Skeletal muscle tissue (tissue), 3 donors: ENCODE measurements at regions not wholly inside any gene's neighbourhood (a gene's known extent, or its start where the extent isn't known, plus 50 kb on each side); places are given as distances from the start of the nearest gene placed in this dataset.

Experiments used
- H3K27ac ChIP-seq: one replicate; pipeline ENCODE4 v1.7.0; 2013; ENCODE audit warnings: mild to moderate bottlenecking, low read depth, low read length, inconsistent platforms
- H3K27me3 ChIP-seq, 3 donors: one replicate each; pipeline ENCODE4 v1.7.0; 2013; ENCODE audit warnings: low read length in 3 of 3; ENCODE audit not compliant: control insufficient read depth in 3 of 3, insufficient read depth in 3 of 3
- H3K36me3 ChIP-seq, 3 donors: one replicate each; pipeline ENCODE4 v1.7.0; 2013; ENCODE audit warnings: low read length in 3 of 3; ENCODE audit not compliant: control insufficient read depth in 3 of 3, insufficient read depth in 3 of 3
- H3K4me1 ChIP-seq, 3 donors: one replicate each; pipeline ENCODE4 v1.7.0; 2013; ENCODE audit warnings: low read length in 3 of 3, mild to moderate bottlenecking in 3 of 3; ENCODE audit not compliant: control insufficient read depth in 3 of 3, insufficient read depth in 3 of 3
- H3K4me3 ChIP-seq, 3 donors: one replicate each; pipeline ENCODE4 v1.7.0; 2013; ENCODE audit warnings: low read length in 3 of 3
- H3K9ac ChIP-seq, 3 donors: one replicate each; pipeline ENCODE4 v1.7.0; 2013; ENCODE audit warnings: low read length in 3 of 3, mild to moderate bottlenecking in 3 of 3, moderate library complexity in 2 of 3, low read depth in 1 of 3
- H3K9me3 ChIP-seq, 3 donors: one replicate each; pipeline ENCODE4 v1.7.0; 2013; ENCODE audit warnings: low read length in 3 of 3; ENCODE audit not compliant: control insufficient read depth in 3 of 3
- donor health status: Osteomylitis.

GRCh38 chr17:71668807-71669206, 452.0 kb upstream of the SOX9 start:
- H3K36me3 ChIP-seq = no peaks in the 10 kb centered on the region
- no peaks in the 10 kb centered on the region for H3K4me1 ChIP-seq
- H3K27me3 ChIP-seq = peaks cover 0 to 2% (median 0%) of the 10 kb centered on the region in 3 donors
- H3K27ac ChIP-seq = no peak overlapping the region
- no peak overlapping the region for H3K9ac ChIP-seq
- no peak overlapping the region for H3K4me3 ChIP-seq
- H3K9me3 ChIP-seq = peaks cover 0 to 5% (median 2%) of the 10 kb centered on the region in 3 donors

- H3K27ac ChIP-seq = no peak overlapping the region
- H3K9ac ChIP-seq = no peak overlapping the region
- H3K9me3 ChIP-seq = no peaks in the 10 kb centered on the region
- H3K4me3 ChIP-seq = no peak overlapping the region
- no peaks in the 10 kb centered on the region for H3K4me1 ChIP-seq
- no peaks in the 10 kb centered on the region for H3K27me3 ChIP-seq
- H3K36me3 ChIP-seq = no peaks in the 10 kb centered on the region
These were observed 443.4 kb upstream of the SOX9 start for GRCh38 chr17:71677439-71677838.

DNA sequence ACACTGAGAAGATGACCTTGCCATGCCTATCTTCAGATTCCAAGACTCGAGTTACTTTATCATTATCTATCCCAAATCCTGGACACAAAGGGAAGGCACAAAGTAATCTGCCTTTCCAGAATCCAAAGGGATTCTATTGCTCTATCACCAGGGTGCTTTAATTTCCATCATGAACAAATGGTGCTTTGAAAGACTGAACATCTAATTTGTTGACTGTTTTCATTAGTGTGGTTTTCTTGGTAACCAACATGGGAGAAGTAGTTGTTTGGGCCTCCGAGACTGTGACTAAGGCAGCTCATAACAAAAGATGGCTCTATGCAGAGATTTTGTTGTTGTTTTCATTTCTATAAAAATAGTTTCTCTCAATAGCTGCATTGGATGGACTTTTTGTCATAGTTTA, 441.0 kb upstream of the SOX9 start:
- Histone ChIP-seq H3K4me3 (no peak overlapping the region), H3K9ac (no peak overlapping the region), H3K36me3 (no peaks in the 10 kb centered on the region), H3K27me3 (no peaks in the 10 kb centered on the region), H3K27ac (no peak overlapping the region), H3K4me1 (no peaks in the 10 kb centered on the region), H3K9me3 (no peaks in the 10 kb centered on the region)

DNA sequence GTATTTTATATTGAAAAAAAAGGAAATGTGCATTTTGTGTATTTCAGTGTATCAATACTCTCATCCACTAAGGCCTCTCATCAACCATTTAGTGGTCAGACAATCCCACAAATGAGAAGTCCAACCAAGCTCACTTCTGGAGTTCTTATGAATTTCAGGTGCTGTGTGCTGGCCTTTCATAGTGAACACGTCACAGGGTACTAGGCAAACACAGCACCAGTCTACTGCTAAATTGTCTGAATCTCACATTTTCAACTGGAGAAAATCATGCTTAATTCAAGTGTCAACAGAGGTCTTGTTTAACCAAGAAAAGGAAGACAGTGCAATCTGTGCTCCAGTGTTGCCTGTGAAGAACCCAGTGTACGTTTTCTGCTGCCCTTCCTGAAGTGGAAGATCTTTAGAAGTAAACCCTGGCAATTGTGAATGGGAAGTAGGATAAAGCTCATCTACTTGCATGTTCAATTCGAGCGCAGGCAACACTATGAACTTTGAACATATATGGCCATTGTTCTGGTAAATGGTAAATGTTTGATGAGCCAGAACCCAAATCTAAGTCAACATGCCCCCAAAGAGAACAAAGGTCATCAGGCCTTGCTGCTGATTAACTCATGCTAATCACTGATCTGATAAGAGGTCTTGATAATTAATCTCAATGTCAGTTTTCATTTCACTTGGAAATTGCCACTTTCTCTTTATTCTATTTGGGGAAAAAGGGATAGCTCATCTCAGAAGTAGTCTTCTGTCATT, 439.2 kb upstream of the SOX9 start:
- H3K9ac ChIP-seq = no peak overlapping the region
- no peaks in the 10 kb centered on the region for H3K4me1 ChIP-seq
- H3K27ac ChIP-seq = no peak overlapping the region
- H3K27me3 ChIP-seq = no peaks in the 10 kb centered on the region
- no peak overlapping the region for H3K4me3 ChIP-seq
- H3K36me3 ChIP-seq = no peaks in the 10 kb centered on the region
- H3K9me3 ChIP-seq = no peaks in the 10 kb centered on the region

DNA sequence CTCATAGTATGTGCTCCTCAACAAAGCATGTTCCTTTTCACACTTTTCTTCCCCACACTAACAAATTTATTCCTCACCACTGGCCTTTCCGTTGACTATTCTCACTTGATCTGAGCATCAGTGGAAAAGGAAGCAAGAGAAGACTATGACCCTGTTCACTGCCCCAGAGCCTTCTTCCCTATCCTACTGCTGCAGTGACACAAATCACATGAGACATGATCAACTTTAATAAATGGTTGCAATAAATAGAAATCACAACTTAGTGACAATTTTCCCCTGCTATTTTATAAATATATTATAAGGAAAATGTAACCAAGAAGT, 438.7 kb upstream of the SOX9 start:
- Histone ChIP-seq H3K9ac (no peak overlapping the region), H3K27me3 (no peaks in the 10 kb centered on the region), H3K27ac (no peak overlapping the region), H3K9me3 (no peaks in the 10 kb centered on the region), H3K4me1 (no peaks in the 10 kb centered on the region), H3K36me3 (no peaks in the 10 kb centered on the region), H3K4me3 (no peak overlapping the region)

- no peak overlapping the region for H3K4me3 ChIP-seq
- H3K9me3 ChIP-seq = no peaks in the 10 kb centered on the region
These were observed 431.0 kb upstream of the SOX9 start for GRCh38 chr17:71689782-71690181.

GRCh38 chr17:71699907-71700306, 420.9 kb upstream of the SOX9 start:
- Histone ChIP-seq H3K36me3 (no peaks in the 10 kb centered on the region), H3K9me3 (no peaks in the 10 kb centered on the region), H3K27me3 (no peaks in the 10 kb centered on the region)

More at GRCh38 chr17:71689782-71690181, 431.0 kb upstream of the SOX9 start:
- Histone ChIP-seq H3K27me3 (no peaks in the 10 kb centered on the region), H3K4me1 (no peaks in the 10 kb centered on the region), H3K9ac (no peak overlapping the region), H3K27ac (no peak overlapping the region), H3K36me3 (no peaks in the 10 kb centered on the region)

DNA sequence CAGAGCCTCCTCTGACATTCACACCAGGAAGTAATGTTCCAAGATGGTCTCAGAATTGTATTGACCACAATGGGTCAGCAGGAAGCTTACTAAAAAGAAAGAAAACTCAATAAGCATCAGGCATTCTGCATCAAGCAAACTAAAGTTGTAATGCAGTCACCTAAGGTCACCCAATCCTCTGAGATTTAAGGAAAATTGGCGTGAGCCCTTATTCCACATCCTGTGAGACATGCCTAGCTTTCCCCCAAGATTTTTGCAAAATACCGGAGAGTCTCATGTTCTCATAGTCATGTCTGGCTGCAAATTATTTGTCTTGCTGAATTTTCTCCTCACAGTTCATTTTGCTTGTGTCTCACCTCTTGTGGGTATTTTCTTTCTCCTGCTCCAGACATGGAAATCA, 417.1 kb upstream of the SOX9 start:
- no peaks in the 10 kb centered on the region for H3K9me3 ChIP-seq
- H3K36me3 ChIP-seq = no peaks in the 10 kb centered on the region
- H3K9ac ChIP-seq = no peak overlapping the region
- no peaks in the 10 kb centered on the region for H3K4me1 ChIP-seq
- no peaks in the 10 kb centered on the region for H3K27me3 ChIP-seq
- H3K27ac ChIP-seq = no peak overlapping the region
- no peak overlapping the region for H3K4me3 ChIP-seq

More at GRCh38 chr17:71699907-71700306, 420.9 kb upstream of the SOX9 start:
- H3K27ac ChIP-seq = no peak overlapping the region
- H3K4me3 ChIP-seq = no peak overlapping the region
- H3K4me1 ChIP-seq = no peaks in the 10 kb centered on the region
- no peak overlapping the region for H3K9ac ChIP-seq

GRCh38 chr17:71709271-71709890, 411.4 kb upstream of the SOX9 start:
- no peaks in the 10 kb centered on the region for H3K9me3 ChIP-seq
- no peaks in the 10 kb centered on the region for H3K36me3 ChIP-seq
- no peaks in the 10 kb centered on the region for H3K27me3 ChIP-seq
- no peak overlapping the region for H3K9ac ChIP-seq
- H3K27ac ChIP-seq = no peak overlapping the region
- H3K4me3 ChIP-seq = no peak overlapping the region
- no peaks in the 10 kb centered on the region for H3K4me1 ChIP-seq

DNA sequence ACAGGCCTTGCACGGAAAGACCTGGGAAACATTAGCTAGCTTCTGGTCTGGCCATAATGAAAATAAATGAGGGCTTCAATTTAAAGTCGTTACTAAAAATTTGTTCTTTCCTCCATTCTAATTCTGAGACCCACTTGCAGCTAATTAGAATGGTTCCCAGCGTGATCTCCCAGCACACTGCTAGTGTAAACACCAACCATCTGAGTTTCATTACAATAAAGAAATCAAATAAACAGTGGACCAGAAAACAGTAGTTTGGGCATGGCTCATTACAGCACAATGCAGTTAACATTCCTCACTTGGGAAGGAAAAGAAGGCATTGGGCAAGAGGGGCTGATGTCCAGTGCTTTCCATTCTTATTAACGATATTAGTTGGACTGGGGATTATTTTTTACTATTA, 410.9 kb upstream of the SOX9 start:
- Histone ChIP-seq H3K4me1 (no peaks in the 10 kb centered on the region), H3K4me3 (no peak overlapping the region), H3K27ac (no peak overlapping the region), H3K36me3 (no peaks in the 10 kb centered on the region), H3K27me3 (no peaks in the 10 kb centered on the region), H3K9me3 (no peaks in the 10 kb centered on the region), H3K9ac (no peak overlapping the region)
